ENCODE measurements at regions not wholly inside any gene's neighbourhood (a gene's known extent, or its start where the extent isn't known, plus 50 kb on each side); places are given as distances from the start of the nearest gene placed in this dataset.

GRCh38 chr18:40686836-40687235, 1268.2 kb upstream of the PIK3C3 start:
- intact Hi-C loops (cut with DNase I) = no loop called here
- no peak for ATAC-seq
- no peak overlapping the region for H3K4me3 ChIP-seq
- TF ChIP-seq CTCF (IDR thresholded peaks at IDR 0.05) = no peak
- DNase-seq = no peak
- no peaks in the 10 kb centered on the region for H3K27me3 ChIP-seq (ENCODE audit: low read depth)
- H3K4me1 ChIP-seq = no peaks in the 10 kb centered on the region
- H3K36me3 ChIP-seq = no peaks in the 10 kb centered on the region
- H3K9me3 ChIP-seq = no peaks in the 10 kb centered on the region
- H3K27ac ChIP-seq = no peak overlapping the region

GRCh38 chr18:40685219-40685618, 1269.8 kb upstream of the PIK3C3 start:
- DNase-seq (no peak), ATAC-seq (no peak)
- Histone ChIP-seq H3K36me3 (no peaks in the 10 kb centered on the region), H3K27ac (no peak overlapping the region), H3K9me3 (no peaks in the 10 kb centered on the region), H3K4me1 (no peaks in the 10 kb centered on the region), H3K4me3 (no peak overlapping the region), H3K27me3 (ENCODE audit: low read depth) (no peaks in the 10 kb centered on the region)
- no peak for TF ChIP-seq CTCF (IDR thresholded peaks at IDR 0.05)
- intact Hi-C loops (cut with DNase I) = no loop called here

- no peak for ATAC-seq
- Histone ChIP-seq H3K36me3 (no peaks in the 10 kb centered on the region), H3K27ac (no peak overlapping the region), H3K4me3 (no peak overlapping the region), H3K27me3 (ENCODE audit: low read depth) (no peaks in the 10 kb centered on the region), H3K9me3 (no peaks in the 10 kb centered on the region), H3K4me1 (no peaks in the 10 kb centered on the region)
- TF ChIP-seq CTCF (IDR thresholded peaks at IDR 0.05) = no peak
- no peak for DNase-seq
- intact Hi-C loops (cut with DNase I) = no loop called here
Observed at GRCh38 chr18:40678318-40678717, 1276.7 kb upstream of the PIK3C3 start.

DNA sequence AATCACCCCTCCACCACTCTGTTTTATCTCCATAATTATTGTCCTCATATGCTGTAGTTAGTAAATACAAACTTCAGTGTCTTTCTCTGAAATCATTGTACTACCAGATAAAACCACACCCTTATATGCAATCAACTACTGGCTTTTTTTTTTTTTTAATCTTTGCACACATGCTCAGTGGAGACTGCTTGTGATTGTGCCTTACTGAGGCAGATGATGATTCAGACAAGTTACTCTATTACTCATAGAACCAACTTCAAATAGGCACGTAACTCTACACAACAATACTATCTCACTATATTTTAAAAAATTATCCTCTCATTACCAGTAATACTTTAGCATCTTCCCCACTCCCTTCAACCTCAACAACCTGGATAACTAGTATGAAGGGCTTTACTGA, 1278.4 kb upstream of the PIK3C3 start:
- DNase-seq = no peak
- ATAC-seq = no peak

GRCh38 chr18:40673150-40673549, 1281.9 kb upstream of the PIK3C3 start:
- no peak for DNase-seq
- no peaks in the 10 kb centered on the region for H3K27me3 ChIP-seq (ENCODE audit: low read depth)
- TF ChIP-seq CTCF (IDR thresholded peaks at IDR 0.05) = no peak
- H3K27ac ChIP-seq = no peak overlapping the region
- intact Hi-C loops (cut with DNase I) = no loop called here
- no peaks in the 10 kb centered on the region for H3K36me3 ChIP-seq
- H3K4me3 ChIP-seq = no peak overlapping the region
- no peak for ATAC-seq
- H3K9me3 ChIP-seq = no peaks in the 10 kb centered on the region
- H3K4me1 ChIP-seq = no peaks in the 10 kb centered on the region

More for the DNA sequence above, 1278.4 kb upstream of the PIK3C3 start:
- Histone ChIP-seq H3K27ac (no peak overlapping the region), H3K36me3 (no peaks in the 10 kb centered on the region), H3K9me3 (no peaks in the 10 kb centered on the region), H3K27me3 (ENCODE audit: low read depth) (no peaks in the 10 kb centered on the region), H3K4me3 (no peak overlapping the region), H3K4me1 (no peaks in the 10 kb centered on the region)
- TF ChIP-seq CTCF (IDR thresholded peaks at IDR 0.05) = no peak
- intact Hi-C loops (cut with DNase I) = no loop called here

GRCh38 chr18:40672590-40672989, 1282.4 kb upstream of the PIK3C3 start:
- Histone ChIP-seq H3K27ac (no peak overlapping the region), H3K9me3 (no peaks in the 10 kb centered on the region), H3K36me3 (no peaks in the 10 kb centered on the region), H3K4me3 (no peak overlapping the region), H3K4me1 (no peaks in the 10 kb centered on the region), H3K27me3 (ENCODE audit: low read depth) (no peaks in the 10 kb centered on the region)
- DNase-seq (no peak), ATAC-seq (no peak)
- no peak for TF ChIP-seq CTCF (IDR thresholded peaks at IDR 0.05)
- intact Hi-C loops (cut with DNase I) = no loop called here
